AG10803 (cell line): ENCODE measurements at regions not wholly inside any gene's neighbourhood (a gene's known extent, or its start where the extent isn't known, plus 50 kb on each side); places are given as distances from the start of the nearest gene placed in this dataset.
"Not testable (repeated sequence)": the region's sequence is repeated elsewhere in the genome, so short reads cannot be mapped to it uniquely, and the experiment has no call there.

Experiments
- DNase-seq: peaks from one replicate; pipeline ENCODE4 v3.0.0; 2010; ENCODE audit warnings: low read depth
- H3K4me3 ChIP-seq: 2 replicates; pipeline ENCODE4 v1.5.1; 2011; ENCODE audit warnings: mild to moderate bottlenecking, low read length, control low read depth
- CTCF ChIP-seq: conservative IDR thresholded peaks from 2 replicates; pipeline ENCODE4 v1.5.1; 2011; ENCODE audit warnings: mild to moderate bottlenecking, low read length, control low read depth, inconsistent platforms

- no peak for TF ChIP-seq CTCF
- DNase-seq = no peak
- no peak overlapping the region for H3K4me3 ChIP-seq
These were observed 750.5 kb downstream of the LUZP2 start for GRCh38 chr11:25247336-25247735.

- H3K4me3 ChIP-seq = no peak overlapping the region
- DNase-seq = no peak
- TF ChIP-seq CTCF = no peak
These were observed 756.0 kb downstream of the LUZP2 start for GRCh38 chr11:25252854-25253253.

GRCh38 chr11:25263861-25264260 is 767.0 kb downstream of the LUZP2 start:
- not testable (repeated sequence) for DNase-seq, H3K4me3 ChIP-seq

- TF ChIP-seq CTCF = no peak
- H3K4me3 ChIP-seq = no peak overlapping the region
- no peak for DNase-seq
These were observed 774.4 kb downstream of the LUZP2 start for GRCh38 chr11:25271301-25271700.

GRCh38 chr11:25272214-25272613 is 775.4 kb downstream of the LUZP2 start:
- DNase-seq = no peak
- TF ChIP-seq CTCF = no peak
- H3K4me3 ChIP-seq = no peak overlapping the region

- not testable (repeated sequence) for DNase-seq, H3K4me3 ChIP-seq
These were observed 784.0 kb downstream of the LUZP2 start for GRCh38 chr11:25280821-25281220.

- DNase-seq = no peak
- TF ChIP-seq CTCF = no peak
These were observed 796.3 kb downstream of the LUZP2 start for GRCh38 chr11:25293166-25293565.

GRCh38 chr11:25298450-25298849 is 801.6 kb downstream of the LUZP2 start:
- no peak for TF ChIP-seq CTCF
- no peak for DNase-seq
- H3K4me3 ChIP-seq = no peak overlapping the region

More at GRCh38 chr11:25293166-25293565, 796.3 kb downstream of the LUZP2 start:
- H3K4me3 ChIP-seq = no peak overlapping the region
